ENCODE measurements at regions not wholly inside any gene's neighbourhood (a gene's known extent, or its start where the extent isn't known, plus 50 kb on each side); places are given as distances from the start of the nearest gene placed in this dataset.

GRCh38 chr6:40815731-40816130 lies 223.3 kb downstream of the UNC5CL start:
- DNase-seq (ENCODE audit: extremely low read depth in 1 of 11, low read depth in 9 of 11, low spot score in 4 of 11): no peak

GRCh38 chr6:40810171-40810570 lies 223.0 kb upstream of the LRFN2 start:
- DNase-seq (ENCODE audit: extremely low read depth in 1 of 11, low read depth in 9 of 11, low spot score in 4 of 11): no peak

GRCh38 chr6:40809627-40810026 lies 222.5 kb upstream of the LRFN2 start:
- DNase-seq (ENCODE audit: extremely low read depth in 1 of 11, low read depth in 9 of 11, low spot score in 4 of 11): no peak

GRCh38 chr6:40807484-40807883 lies 220.3 kb upstream of the LRFN2 start:
- DNase-seq (ENCODE audit: extremely low read depth in 1 of 11, low read depth in 9 of 11, low spot score in 4 of 11): no peak

DNA sequence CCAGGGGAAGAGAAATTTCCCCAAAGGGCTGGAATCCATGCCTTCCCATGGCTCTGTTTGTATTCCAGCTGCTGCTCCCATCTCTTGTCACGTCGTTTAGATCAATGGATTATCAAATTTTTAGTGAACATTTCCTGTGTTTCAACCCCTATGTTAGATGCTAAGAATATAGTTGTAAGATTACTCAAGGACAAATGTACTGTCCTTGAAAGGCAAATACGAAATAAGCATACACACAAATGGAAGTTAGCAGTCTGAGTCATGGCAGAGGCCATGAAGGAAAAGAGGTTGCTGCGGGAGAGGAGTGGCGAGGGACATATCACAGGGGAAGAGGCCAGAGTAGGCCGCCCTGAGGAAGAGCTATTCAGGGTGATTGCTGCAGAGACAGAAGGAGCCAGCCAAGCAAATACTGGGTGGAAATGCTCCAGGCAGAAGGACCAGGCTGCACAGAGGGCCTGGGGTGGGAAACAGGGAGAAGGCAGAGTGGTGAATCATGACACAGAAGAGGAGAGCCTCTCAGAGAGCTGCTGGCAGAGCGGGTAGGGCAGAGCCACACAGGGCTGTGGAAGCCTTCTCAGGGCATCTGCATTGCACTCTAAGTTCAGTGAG lies 219.2 kb upstream of the LRFN2 start:
- DNase-seq (ENCODE audit: extremely low read depth in 1 of 11, low read depth in 9 of 11, low spot score in 4 of 11): no peak

DNA sequence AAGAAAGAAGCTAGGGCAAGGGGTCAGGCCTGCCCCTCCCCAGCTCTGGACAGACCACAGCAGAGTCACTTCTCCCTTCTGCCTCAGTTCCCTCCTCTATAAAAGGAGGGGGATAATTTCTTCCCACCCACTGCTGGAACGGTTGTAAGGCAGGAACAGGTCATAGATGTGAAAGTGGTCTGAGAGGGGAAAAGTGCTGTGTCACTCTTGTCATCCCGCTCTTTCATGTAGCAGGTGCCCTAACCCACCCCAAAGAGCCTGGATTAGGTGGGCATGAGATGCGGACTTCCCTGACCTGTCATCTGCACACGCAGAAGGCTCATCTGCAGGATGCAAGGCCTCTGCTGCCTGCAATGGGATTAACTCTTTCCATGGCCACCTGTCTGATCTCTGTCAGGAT lies 218.2 kb upstream of the LRFN2 start:
- no peak for DNase-seq (ENCODE audit: extremely low read depth in 1 of 11, low read depth in 9 of 11, low spot score in 4 of 11)

GRCh38 chr6:40804905-40805304 lies 217.7 kb upstream of the LRFN2 start:
- DNase-seq (ENCODE audit: extremely low read depth in 1 of 11, low read depth in 9 of 11, low spot score in 4 of 11): no peak

GRCh38 chr6:40803897-40804702 lies 216.9 kb upstream of the LRFN2 start:
- no peak for DNase-seq (ENCODE audit: extremely low read depth in 1 of 11, low read depth in 9 of 11, low spot score in 4 of 11)

DNA sequence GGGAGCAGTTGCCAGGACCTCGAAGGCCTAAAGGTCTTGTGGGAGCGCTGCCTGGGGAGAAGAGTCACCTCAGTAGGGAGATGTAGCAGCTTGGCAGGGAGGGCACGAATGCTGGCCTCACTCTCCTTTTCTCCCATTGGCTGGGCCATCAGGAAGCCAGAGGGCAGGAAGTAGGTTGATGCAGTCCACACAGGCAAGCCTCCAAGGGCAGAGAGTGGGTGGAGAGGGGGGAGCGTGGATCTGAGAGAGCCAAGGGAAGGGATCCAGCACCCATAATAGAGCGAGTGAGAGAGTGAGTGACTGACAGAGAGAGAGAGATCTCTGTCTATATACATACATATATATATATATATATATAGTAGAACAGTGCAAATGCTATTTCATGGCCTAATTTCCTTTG lies 215.3 kb upstream of the LRFN2 start:
- no peak for DNase-seq (ENCODE audit: extremely low read depth in 1 of 11, low read depth in 9 of 11, low spot score in 4 of 11)

- DNase-seq (ENCODE audit: extremely low read depth in 1 of 11, low read depth in 9 of 11, low spot score in 4 of 11): no peak
Observed at GRCh38 chr6:40799296-40800140, 212.4 kb upstream of the LRFN2 start.

DNA sequence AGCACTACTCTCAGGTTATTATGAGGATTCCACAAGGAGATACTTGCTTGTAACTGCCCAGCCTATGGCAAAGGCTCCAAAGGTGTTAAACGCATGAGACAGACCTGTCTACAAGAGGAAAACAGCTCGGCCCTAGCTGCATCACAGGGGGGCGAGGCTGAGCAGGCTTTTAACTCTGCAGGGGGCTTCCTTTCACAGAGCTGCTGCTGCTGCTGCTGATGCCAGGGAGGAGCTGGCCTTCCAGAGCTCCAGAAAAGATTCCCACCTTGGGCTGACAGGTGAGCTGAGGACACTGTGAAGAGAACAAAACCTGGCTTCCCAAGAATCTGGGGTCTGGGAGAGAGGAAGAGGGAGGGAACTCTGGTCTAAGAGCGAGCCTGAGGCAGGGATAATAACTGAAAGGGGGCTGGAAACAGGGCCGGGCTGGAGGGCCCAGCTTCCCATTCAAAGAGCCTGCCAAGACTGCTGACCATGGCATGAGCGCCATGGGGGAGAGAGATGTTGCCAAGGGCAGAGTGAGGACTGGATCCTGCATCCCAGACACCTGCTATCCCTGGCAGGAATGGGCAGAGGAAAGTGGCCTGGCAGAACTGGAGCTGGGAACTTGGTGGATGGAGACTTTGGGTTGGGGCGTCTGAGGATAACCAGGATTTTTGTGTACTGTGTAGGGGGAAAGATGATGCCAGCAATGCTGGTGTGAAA lies 211.1 kb upstream of the LRFN2 start:
- no peak for DNase-seq (ENCODE audit: extremely low read depth in 1 of 11, low read depth in 9 of 11, low spot score in 4 of 11)

- DNase-seq (ENCODE audit: extremely low read depth in 1 of 11, low read depth in 9 of 11, low spot score in 4 of 11): no peak
Observed at GRCh38 chr6:40796260-40797221, 209.4 kb upstream of the LRFN2 start.

DNA sequence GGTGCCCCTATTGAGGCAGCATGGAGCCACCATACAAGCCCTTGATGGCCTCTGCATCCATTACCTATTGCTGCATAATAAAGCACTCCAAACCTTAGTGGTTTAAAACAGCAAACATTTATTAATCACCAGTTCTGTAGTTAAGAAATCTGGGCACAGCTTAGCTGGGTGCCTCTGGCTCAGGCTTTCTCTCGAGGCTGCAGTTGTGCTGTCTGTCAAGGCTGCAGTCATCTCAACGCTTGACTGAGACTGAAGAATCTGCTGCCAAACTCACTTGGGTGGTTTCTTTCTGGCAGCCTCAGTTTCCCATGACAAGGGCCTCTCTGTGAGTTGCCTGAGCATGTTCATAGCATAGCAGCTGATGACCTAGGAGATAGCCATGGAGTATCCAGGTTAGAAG lies 207.4 kb upstream of the LRFN2 start:
- no peak for DNase-seq (ENCODE audit: extremely low read depth in 1 of 11, low read depth in 9 of 11, low spot score in 4 of 11)

DNA sequence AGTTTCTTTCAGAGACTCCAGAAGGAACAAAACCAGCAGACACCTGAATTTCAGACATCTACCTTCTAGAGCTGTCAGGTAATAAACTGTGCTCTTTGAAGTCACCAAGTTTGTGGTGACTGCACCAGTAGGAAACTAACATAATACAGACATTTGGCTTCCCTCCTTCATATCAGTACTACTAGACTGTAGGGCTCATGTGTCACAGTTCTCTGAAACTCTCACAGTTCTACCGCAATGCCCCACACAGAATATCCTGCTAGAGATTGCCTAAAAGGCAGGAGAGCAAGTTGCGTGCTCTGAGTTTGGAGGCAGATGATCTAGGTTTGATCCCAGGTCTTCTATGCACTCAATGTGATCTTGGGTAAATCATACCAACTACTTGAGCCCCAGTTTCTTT lies 205.0 kb upstream of the LRFN2 start:
- DNase-seq (ENCODE audit: extremely low read depth in 1 of 11, low read depth in 9 of 11, low spot score in 4 of 11): no peak

GRCh38 chr6:40791004-40791403 lies 203.8 kb upstream of the LRFN2 start:
- no peak for DNase-seq (ENCODE audit: extremely low read depth in 1 of 11, low read depth in 9 of 11, low spot score in 4 of 11)

DNA sequence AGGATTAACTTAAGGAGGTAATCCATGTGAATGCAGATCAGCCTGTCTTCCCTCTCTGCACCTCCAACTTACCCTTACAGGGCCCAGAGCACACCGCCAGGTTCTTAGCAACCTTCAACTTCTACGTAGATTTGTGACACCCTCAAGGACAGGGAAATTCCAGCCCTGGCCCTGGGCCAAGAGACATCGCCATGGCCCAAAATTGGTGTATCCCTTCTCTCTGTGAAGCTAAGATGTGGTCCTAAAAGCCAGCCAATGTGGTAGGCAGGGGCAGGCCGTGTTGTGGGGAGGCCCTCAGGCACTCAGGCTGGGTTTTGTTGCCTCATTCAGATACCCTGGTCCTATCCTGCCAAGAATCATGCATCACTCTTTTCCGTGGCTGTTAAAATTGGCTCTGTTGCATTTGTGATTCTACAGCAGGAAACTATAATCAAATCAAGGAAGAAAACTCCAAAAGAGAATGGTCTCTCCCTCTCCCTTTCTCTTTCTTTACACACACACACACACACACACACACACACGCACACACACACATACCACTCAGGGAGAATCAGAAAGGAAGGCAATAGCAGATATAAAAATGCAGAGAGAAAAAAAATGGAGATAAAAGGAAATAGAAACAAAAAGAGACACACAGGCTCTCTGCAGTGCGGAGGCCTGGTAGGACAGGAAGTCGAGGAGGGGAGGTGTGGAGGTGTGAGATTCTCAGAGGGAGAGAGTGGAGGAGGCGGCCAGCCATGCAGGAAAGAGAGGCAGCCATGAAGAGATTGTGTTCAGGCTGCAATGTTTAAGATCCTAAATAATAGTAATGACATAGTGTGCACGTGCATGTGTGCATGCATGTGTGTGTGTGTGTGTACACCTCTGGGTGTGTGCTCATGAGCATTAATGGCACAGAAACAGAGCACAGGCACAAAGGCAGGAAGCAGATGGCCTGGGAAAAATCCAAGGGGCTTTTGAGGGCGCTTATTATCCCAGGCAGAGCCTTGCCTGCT lies 201.8 kb upstream of the LRFN2 start:
- no peak for DNase-seq (ENCODE audit: extremely low read depth in 1 of 11, low read depth in 9 of 11, low spot score in 4 of 11)

- DNase-seq (ENCODE audit: extremely low read depth in 1 of 11, low read depth in 9 of 11, low spot score in 4 of 11): no peak
Observed at GRCh38 chr6:40782355-40782754, 195.2 kb upstream of the LRFN2 start.
